ENCODE measurements at regions not wholly inside any gene's neighbourhood (a gene's known extent, or its start where the extent isn't known, plus 50 kb on each side); places are given as distances from the start of the nearest gene placed in this dataset.

DNA sequence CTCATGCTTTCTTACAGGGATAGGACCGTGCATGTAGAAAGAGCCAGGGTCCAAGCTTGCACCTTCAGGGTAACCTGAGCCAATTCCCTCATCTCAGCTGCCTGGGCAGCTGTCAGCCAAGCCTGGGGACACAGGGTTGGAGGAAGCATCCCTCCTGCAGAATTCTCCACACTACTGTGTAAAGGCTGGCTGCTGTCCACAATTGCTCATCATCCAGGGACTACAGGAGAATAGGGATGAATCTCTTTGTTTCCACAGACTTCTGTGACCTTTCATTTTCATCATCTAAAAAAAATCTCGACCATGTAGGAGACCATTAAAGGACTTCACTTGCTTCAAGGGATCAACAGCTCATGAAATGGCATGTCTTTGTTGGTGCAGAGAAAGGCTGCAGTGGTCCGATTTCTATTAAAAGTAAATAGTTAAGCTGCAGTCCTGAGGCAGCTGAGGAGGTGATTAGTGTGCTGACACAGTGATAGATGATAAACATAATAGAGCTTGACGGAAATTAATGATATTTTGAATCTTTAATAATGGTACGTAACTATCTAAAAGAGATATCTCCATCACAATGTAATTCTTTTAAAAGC lies 74.4 kb upstream of the COPS8 start:
- FAIRE-seq, result no peak

DNA sequence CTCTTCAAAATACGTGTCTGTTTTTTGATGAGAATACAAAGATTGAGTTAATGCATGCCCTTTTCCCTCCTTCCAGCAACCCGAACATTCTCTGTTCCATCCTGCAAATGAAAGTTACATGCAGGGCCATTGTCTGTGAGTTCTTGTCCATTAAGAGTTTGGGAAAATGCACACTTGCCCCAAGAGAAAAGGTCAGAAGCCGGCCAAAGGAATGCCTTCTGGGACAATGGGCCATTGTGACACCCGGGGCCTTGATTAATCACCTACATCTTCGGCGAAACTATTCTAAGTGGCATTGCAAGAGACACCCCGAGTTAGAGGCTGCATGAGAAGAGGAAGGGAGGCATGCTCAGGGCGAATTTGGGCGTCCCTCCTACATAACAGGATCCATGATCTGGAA lies 73.7 kb upstream of the COPS8 start:
- FAIRE-seq, result no peak

DNA sequence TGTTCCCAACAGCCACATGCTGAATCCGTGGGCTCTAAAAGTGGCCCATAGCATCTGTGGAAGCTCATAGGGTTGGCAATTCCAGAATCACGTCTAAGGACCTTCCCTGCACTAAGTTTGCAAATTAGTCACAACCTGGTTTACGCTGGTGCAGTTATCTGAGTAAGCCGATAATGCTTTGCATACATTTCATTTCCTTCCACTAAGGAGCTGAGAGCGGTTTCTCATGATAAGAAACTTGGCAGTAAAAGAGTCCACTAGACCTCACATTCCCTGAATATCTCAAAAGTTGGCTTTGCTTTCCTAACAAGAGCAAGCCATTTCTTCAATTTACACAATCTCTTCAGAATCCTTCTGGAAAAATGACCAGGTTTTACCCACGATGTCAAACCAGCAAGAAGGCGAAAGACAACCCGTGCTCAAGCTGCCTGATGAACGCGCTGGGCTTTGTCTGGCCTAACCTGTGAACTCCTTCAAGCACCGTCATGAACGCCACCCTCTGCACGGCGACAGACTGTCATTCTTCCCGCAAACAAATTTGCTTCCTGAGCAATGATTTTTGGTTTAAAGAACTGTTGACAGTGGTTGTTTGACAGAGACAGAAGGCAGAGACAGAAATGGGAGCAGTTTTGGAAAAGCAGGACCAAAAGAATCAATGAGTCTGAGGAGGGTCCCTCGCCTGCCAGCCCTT lies 73.0 kb upstream of the COPS8 start:
- no peak for FAIRE-seq

DNA sequence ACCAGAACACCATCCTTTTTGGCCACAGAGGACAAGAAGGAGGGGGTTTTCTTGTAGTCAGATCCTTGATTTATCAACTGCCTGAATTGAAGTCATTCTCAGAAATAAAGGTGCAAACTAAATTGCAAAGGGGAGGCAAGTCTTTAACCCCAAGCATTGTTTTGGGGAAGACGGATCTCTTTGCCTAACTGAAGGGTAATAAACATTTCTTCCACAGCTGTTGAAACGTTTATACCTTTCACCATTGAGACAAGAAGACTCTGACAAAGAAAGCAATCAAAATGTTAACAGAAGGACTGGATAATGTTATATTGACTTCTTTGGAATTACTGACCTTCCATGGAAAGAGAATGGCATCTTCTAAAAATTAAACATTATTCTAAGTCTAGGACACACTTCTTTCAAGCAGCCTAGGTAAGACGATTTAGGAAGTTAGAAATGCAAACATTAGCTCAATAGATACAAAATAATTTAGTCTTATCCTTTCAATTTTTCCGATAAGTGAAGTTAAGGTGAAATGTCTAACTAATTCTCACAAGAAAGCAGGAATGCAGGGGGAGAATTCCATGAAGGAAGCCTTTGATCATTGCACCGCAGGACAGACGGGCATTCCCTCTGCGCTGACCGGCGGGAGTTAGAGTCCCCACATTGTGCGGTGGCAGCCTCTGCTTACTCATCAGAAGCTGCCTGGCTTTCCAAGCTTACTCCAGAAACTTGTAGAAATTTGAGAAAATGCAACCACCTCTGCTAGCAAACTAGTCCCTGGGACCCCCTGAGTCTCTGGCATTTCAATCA lies 69.4 kb upstream of the COPS8 start:
- no peak for FAIRE-seq

DNA sequence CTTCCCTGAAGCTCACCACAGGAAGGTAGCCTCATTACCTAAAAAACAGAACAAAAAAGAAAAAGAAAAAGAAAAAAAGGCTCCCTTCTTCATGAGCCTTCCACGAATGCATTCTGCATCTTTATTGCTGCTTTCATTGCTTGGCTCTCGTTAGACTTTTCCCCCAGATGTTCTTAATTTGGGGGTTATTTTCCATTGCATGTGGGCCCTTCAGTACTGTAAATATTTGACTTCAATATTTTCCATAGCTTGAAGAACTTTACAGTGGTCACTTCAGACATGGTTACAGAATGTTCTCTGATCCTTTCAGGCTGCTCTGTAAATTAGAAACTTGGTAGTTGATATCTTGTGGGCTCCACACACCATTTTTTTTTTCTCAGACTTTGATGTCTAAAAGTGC lies 65.6 kb upstream of the COPS8 start:
- no peak for FAIRE-seq

DNA sequence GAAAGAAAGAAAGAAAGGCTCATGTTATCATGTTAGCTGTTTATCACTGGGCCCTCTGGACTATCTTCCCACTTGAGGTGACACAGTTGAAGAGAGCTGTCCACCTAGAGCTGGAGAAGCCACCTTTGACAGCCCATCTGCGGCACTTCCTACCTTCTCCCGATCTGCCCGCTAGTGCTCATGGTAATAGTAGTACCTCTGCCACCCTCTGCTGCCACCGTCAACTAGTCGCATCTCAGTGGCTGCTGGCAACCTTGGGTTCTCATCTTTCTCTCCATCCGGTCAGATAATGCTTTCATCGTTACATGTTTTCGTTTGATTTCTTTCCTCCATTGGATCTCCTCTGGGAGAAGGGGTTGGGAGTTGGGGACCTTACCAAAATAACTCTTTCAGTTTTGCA lies 63.2 kb upstream of the COPS8 start:
- no peak for FAIRE-seq

DNA sequence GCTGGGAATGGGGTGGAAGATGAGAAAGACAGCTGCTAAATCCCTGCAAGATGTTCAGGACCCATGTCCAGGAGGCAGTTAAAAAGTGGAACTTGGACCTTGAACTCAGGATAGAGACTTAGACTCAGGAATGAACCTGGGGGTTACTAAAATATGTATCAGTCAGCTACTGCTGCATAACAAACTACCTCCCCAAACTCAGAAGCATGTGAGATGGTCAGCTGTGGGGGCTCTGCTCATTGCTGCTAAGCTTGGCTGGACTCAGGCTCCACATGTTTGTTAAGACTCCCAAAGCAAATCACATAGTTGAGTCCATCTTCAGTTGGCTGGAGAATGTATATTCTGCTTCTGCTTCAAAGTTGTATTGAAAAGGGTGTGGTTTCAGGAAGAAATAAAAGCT lies 61.4 kb upstream of the COPS8 start:
- FAIRE-seq, result no peak

DNA sequence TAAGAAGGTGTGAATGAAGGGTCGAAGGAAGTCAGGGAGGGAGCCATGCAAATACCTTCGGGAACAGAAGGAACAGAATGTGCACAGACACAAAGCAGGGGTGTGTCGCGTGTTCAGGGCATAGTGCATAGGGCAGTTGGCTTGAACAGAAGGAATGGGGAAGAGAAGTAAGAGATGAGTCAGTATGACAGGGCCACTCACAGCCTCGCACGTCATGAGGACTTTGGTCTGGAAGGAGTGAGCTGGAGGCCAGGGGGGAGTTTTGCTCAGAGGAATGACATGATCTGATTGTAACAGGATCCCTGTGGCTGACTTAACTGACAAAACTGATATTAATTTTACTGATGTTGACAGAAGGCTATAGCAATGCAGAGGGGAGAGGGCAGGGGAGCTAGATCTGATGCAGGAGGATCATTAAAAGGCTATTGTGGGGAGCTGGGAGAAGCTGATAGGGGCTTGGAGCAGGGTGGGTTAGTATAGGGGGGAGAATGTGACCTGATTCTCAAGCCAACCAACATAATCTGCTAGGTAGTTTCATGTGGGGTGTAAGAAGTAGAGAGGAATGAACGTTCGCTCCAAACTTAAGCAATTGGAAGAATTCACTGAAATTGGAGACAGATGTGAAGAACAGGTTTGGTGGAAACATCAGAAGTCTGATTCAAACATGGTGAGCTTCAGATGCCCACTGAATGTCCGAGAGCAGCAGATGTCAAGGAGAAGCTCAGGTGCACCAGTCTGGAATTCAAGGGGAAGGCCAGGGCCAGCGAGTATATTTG lies 60.4 kb upstream of the COPS8 start:
- no peak for FAIRE-seq

DNA sequence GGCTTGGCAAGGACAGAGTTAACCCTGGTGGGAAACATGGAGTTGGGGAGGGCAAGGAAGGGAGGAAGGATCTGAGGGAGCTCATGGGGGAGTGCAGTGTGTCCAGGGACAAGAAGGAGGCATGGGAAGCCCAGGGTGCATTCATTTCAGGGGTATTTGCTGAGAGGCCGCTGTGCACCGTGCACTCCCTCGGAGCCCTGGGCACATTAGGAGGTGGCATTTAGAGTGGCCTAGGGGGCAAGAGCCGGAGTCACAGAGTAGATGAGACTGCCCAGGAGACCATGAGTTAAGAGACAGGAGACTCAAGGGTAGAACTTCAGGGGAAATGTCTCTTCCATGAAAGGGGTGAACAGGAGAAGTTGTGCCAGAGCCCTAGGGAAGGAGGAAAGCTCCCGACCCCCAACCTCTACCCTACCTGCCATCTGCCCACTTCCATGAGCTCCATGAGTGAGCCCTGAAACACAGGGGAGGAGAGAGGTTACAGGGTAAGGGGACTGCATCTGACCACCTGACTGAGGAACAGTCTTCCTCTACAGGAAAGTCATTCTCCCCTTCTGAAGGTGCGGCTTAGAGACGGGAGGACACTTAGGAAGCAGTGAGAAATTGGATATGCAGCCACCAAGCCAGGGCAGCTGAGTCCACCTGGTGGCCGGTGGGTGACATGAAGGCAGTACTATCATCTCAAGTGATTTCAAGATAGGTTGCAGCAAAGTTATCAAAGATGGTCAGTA lies 58.5 kb upstream of the COPS8 start:
- peak; percentile 39 for FAIRE-seq

DNA sequence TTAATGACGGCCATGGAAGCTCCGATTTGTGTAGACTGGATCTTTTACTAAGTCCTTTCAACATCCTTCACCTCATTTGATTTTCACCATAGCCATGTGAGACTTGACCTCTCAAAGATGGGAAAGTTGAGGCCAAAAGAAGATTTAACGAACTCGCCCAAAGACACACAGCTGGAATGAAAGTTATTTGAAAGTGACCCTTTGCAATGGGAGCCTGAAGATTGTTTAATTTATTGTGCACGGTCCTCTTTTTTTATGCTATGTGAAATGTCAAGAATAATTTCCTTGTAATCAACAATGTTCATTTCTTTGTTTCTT lies 58.0 kb upstream of the COPS8 start:
- FAIRE-seq, result no peak

DNA sequence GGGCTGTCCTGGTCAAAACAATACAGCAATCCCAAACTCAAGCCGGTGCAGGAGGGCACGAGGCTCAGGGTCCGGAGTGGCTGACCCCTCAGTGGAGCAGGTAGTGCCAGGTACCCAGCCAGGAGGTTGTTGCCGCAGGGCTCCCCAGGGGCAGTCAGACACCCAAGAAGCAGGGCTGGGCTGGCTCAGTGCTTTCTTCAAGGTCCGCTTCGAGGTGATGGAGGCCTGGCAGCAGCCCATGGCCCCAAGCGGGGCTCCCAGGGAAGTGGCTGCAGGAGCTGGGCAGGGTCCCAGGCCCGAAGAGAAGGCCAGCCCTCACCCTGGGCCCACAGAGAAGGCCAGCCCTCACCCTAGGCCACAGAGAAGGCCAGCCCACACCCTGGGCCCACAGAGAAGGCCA lies 55.3 kb upstream of the COPS8 start:
- no peak for FAIRE-seq

DNA sequence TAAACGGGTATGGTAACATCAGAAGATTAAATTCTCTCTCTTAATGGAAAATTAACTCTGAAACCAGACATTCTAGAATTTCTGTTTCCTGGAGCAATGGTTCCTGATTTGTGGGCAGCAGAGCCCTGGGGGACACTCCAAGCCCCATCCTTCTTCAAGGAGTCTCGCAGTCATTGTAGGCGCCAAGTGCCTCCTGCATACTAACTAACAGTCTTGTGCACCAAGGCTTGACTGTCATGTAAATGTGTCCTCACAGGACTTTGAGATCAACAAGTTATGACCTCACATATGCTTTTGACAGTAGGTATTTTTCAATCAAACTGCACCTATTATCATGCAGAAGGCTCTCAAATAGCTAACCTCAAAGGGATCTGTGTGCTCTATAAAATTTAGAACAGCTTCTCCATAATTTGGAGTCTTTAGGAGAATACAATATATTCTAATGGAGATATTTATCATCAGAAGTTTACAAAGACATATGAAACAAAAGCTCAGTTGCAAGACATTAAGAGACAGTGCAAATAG lies 52.1 kb upstream of the COPS8 start:
- FAIRE-seq, result no peak

DNA sequence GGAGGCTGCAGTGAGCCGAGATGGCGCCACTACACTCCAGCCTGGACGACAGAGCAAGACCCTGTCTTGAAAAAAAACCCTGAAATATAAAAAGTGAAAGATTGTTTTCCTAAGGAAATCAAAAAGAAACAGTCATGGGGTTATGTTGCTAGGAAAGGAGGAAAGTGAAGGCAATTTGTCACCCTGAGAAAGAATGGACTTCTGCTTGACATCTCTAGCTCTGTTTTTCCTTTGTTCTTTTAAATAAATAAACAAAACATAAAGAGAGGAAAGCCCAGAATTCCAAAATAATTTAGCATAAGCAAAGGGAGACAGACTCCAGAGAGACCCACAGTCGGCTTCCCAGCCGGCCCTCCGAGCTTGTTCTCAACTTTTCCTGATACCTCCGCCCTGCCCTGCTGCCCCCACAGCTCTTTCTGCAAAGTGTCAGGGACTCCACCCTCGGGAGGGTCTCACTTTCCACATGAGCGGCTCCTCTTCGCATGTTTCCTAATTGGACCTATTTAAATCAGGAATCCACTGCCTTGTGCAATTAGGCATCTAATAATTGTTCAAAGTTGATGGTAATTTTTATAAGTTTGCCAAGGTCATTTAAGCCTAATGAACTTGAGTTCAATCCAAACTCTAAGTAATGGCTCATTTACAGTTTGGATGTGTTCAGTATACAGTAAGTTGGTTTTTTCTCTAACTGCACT lies 49.8 kb upstream of the COPS8 start:
- no peak for FAIRE-seq

Measured in endometrium (tissue), 2 donors.